ENCODE measurements at regions not wholly inside any gene's neighbourhood (a gene's known extent, or its start where the extent isn't known, plus 50 kb on each side); places are given as distances from the start of the nearest gene placed in this dataset.

DNA sequence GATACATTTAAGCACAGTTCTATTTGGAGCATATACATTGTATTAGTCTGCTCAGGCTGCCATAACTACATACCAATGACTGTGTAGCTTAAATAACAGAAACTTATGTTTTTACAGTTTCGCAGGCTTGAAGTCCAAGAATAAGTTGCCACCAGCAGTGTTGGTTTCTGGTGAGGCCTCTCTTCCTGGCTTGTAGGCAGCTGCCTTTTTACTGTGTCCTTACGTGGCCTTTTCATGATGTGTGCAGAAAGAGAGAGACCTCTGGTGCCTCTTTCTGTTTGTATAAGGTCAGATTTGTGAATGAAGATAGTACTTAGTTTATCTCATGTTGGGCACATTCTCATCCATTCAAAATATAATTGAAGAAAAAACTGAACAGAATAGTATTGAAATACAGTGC lies 636.6 kb downstream of the FLRT2 start:
- H3K9me3 ChIP-seq (ENCODE audit: control insufficient read depth in 1 of 2, insufficient read depth in 1 of 2, low read length in 2 of 2), result no peaks in the 10 kb centered on the region
- ATAC-seq (ENCODE audit: poor library complexity) (no peak), DNase-seq (no peak)
- peaks cover 5% of the 10 kb centered on the region for H3K9me3 Mint-ChIP-seq
- TF ChIP-seq, protein P1, sequence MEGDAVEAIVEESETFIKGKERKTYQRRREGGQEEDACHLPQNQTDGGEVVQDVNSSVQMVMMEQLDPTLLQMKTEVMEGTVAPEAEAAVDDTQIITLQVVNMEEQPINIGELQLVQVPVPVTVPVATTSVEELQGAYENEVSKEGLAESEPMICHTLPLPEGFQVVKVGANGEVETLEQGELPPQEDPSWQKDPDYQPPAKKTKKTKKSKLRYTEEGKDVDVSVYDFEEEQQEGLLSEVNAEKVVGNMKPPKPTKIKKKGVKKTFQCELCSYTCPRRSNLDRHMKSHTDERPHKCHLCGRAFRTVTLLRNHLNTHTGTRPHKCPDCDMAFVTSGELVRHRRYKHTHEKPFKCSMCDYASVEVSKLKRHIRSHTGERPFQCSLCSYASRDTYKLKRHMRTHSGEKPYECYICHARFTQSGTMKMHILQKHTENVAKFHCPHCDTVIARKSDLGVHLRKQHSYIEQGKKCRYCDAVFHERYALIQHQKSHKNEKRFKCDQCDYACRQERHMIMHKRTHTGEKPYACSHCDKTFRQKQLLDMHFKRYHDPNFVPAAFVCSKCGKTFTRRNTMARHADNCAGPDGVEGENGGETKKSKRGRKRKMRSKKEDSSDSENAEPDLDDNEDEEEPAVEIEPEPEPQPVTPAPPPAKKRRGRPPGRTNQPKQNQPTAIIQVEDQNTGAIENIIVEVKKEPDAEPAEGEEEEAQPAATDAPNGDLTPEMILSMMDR (IDR thresholded peaks at IDR 0.05), result no peak
- H3K27ac ChIP-seq (ENCODE audit: low read depth in 1 of 2, low read length in 2 of 2), result no peak overlapping the region
- no peak overlapping the region for H3K4me3 Mint-ChIP-seq
- intact Hi-C loops (cut with DNase I, micrococcal nuclease), result no loop called here
- ChIA-PET CTCF (no interaction called here), POLR2A (no interaction called here)
- H3K36me3 ChIP-seq (ENCODE audit: insufficient read depth, low read length), result no peaks in the 10 kb centered on the region
- no peak overlapping the region for H3K4me3 ChIP-seq (ENCODE audit: low read length)
- H3K36me3 Mint-ChIP-seq (ENCODE audit: low read depth), result no peaks in the 10 kb centered on the region
- no peaks in the 10 kb centered on the region for H3K4me1 ChIP-seq (ENCODE audit: insufficient read depth, low read length)
- H3K4me1 Mint-ChIP-seq (ENCODE audit: low read depth), result no peaks in the 10 kb centered on the region
- H3K27me3 ChIP-seq (ENCODE audit: control insufficient read depth in 1 of 2, insufficient read depth in 2 of 2, low read length in 2 of 2), result no peaks in the 10 kb centered on the region
- H3K27ac Mint-ChIP-seq, result no peak overlapping the region
- no peaks in the 10 kb centered on the region for H3K27me3 Mint-ChIP-seq

GRCh38 chr14:86153480-86153879 lies 623.5 kb downstream of the FLRT2 start:
- H3K27ac Mint-ChIP-seq, result no peak overlapping the region
- Histone ChIP-seq H3K36me3 (ENCODE audit: insufficient read depth, low read length) (no peaks in the 10 kb centered on the region), H3K27ac (ENCODE audit: low read depth in 1 of 2, low read length in 2 of 2) (no peak overlapping the region), H3K27me3 (ENCODE audit: control insufficient read depth in 1 of 2, insufficient read depth in 2 of 2, low read length in 2 of 2) (no peaks in the 10 kb centered on the region), H3K9me3 (ENCODE audit: control insufficient read depth in 1 of 2, insufficient read depth in 1 of 2, low read length in 2 of 2) (no peaks in the 10 kb centered on the region), H3K4me1 (ENCODE audit: insufficient read depth, low read length) (no peaks in the 10 kb centered on the region), H3K4me3 (ENCODE audit: low read length) (no peak overlapping the region)
- DNase-seq (no peak), ATAC-seq (ENCODE audit: poor library complexity) (no peak)
- ChIA-PET CTCF (no interaction called here), POLR2A (no interaction called here)
- no peaks in the 10 kb centered on the region for H3K36me3 Mint-ChIP-seq (ENCODE audit: low read depth)
- H3K4me3 Mint-ChIP-seq, result no peak overlapping the region
- H3K9me3 Mint-ChIP-seq, result peaks cover 3% of the 10 kb centered on the region
- no peaks in the 10 kb centered on the region for H3K27me3 Mint-ChIP-seq
- TF ChIP-seq, protein P1 (IDR thresholded peaks at IDR 0.05), result no peak
- no peaks in the 10 kb centered on the region for H3K4me1 Mint-ChIP-seq (ENCODE audit: low read depth)
- intact Hi-C loops (cut with DNase I, micrococcal nuclease), result no loop called here

GRCh38 chr14:86143248-86143647 lies 613.3 kb downstream of the FLRT2 start:
- peaks cover 18% of the 10 kb centered on the region for H3K9me3 Mint-ChIP-seq
- ATAC-seq (ENCODE audit: poor library complexity) (no peak), DNase-seq (no peak)
- TF ChIP-seq, protein P1 (IDR thresholded peaks at IDR 0.05), result no peak
- no peaks in the 10 kb centered on the region for H3K4me1 ChIP-seq (ENCODE audit: insufficient read depth, low read length)
- H3K27me3 ChIP-seq (ENCODE audit: control insufficient read depth in 1 of 2, insufficient read depth in 2 of 2, low read length in 2 of 2), result no peaks in the 10 kb centered on the region
- no peaks in the 10 kb centered on the region for H3K36me3 Mint-ChIP-seq (ENCODE audit: low read depth)
- POLR2A ChIA-PET, result no interaction called here
- H3K27ac ChIP-seq (ENCODE audit: low read depth in 1 of 2, low read length in 2 of 2), result no peak overlapping the region
- H3K4me3 ChIP-seq (ENCODE audit: low read length), result no peak overlapping the region
- no peaks in the 10 kb centered on the region for H3K36me3 ChIP-seq (ENCODE audit: insufficient read depth, low read length)
- intact Hi-C loops (cut with DNase I, micrococcal nuclease), result no loop called here
- CTCF ChIA-PET, result no interaction called here
- H3K27ac Mint-ChIP-seq, result no peak overlapping the region
- H3K4me1 Mint-ChIP-seq (ENCODE audit: low read depth), result no peaks in the 10 kb centered on the region
- no peaks in the 10 kb centered on the region for H3K27me3 Mint-ChIP-seq
- no peak overlapping the region for H3K4me3 Mint-ChIP-seq
- H3K9me3 ChIP-seq (ENCODE audit: control insufficient read depth in 1 of 2, insufficient read depth in 1 of 2, low read length in 2 of 2), result peaks cover 7 to 15% of the 10 kb centered on the region in 2 experiments
